GM12892 (cell line): ENCODE measurements at regions not wholly inside any gene's neighbourhood (a gene's known extent, or its start where the extent isn't known, plus 50 kb on each side); places are given as distances from the start of the nearest gene placed in this dataset.

ENCODE experiments used
- POLR2A ChIP-seq: IDR thresholded peaks from 2 replicates; pipeline ENCODE4 v1.6.1; 2011; ENCODE audit warnings: low read depth, low read length, control low read depth
- POLR2AphosphoS5 ChIP-seq: IDR thresholded peaks from 2 replicates; pipeline ENCODE4 v1.6.1; 2011; ENCODE audit warnings: low read depth, low read length, control low read depth
- TAF1 ChIP-seq: IDR thresholded peaks from 2 replicates; pipeline ENCODE4 v1.6.1; 2011; ENCODE audit warnings: low read depth, mild to moderate bottlenecking, control low read depth, low read length, borderline replicate concordance

- TF ChIP-seq TAF1 (no peak), POLR2A (no peak), POLR2AphosphoS5 (no peak)
These were observed 246.9 kb upstream of the SYT1 start for GRCh38 chr12:78617683-78618082.
